ENCODE measurements at regions not wholly inside any gene's neighbourhood (a gene's known extent, or its start where the extent isn't known, plus 50 kb on each side); places are given as distances from the start of the nearest gene placed in this dataset.

GRCh38 chr1:198865319-198865718, 226.5 kb downstream of the PTPRC start:
- no peak for DNase-seq

- DNase-seq = no peak
Measured at GRCh38 chr1:198867182-198867581, 228.3 kb downstream of the PTPRC start.

- DNase-seq = no peak
Measured at GRCh38 chr1:198873696-198874230, 234.9 kb downstream of the PTPRC start.

- DNase-seq = peak; percentile 78
Measured at GRCh38 chr1:198876371-198876871, 237.6 kb downstream of the PTPRC start.

GRCh38 chr1:198878566-198878965, 239.7 kb downstream of the PTPRC start:
- no peak for DNase-seq

GRCh38 chr1:198879711-198880306, 241.0 kb downstream of the PTPRC start:
- DNase-seq = no peak

GRCh38 chr1:198880397-198880796, 241.6 kb downstream of the PTPRC start:
- no peak for DNase-seq

- no peak for DNase-seq
Measured at GRCh38 chr1:198880818-198881597, 242.2 kb downstream of the PTPRC start.

- DNase-seq = no peak
Measured at GRCh38 chr1:198883184-198883583, 244.3 kb downstream of the PTPRC start.

GRCh38 chr1:198887866-198888265, 249.0 kb downstream of the PTPRC start:
- DNase-seq = no peak

GRCh38 chr1:198888379-198888943, 249.6 kb downstream of the PTPRC start:
- no peak for DNase-seq

GRCh38 chr1:198889101-198889500, 250.3 kb downstream of the PTPRC start:
- no peak for DNase-seq

GRCh38 chr1:198889749-198890148, 250.9 kb downstream of the PTPRC start:
- DNase-seq = no peak

- no peak for DNase-seq
Measured at GRCh38 chr1:198890214-198890930, 251.5 kb downstream of the PTPRC start.

- peak; percentile 52 for DNase-seq
Measured at GRCh38 chr1:198892065-198892464, 253.2 kb downstream of the PTPRC start.

GRCh38 chr1:198893141-198893540, 254.3 kb downstream of the PTPRC start:
- no peak for DNase-seq

GRCh38 chr1:198893763-198894444, 255.1 kb downstream of the PTPRC start:
- no peak for DNase-seq

GRCh38 chr1:198901266-198901665, 262.4 kb downstream of the PTPRC start:
- no peak for DNase-seq

- DNase-seq = no peak
Measured at GRCh38 chr1:198902655-198903054, 263.8 kb downstream of the PTPRC start.

- DNase-seq = peak; percentile 72
Measured at GRCh38 chr1:198903203-198903602, 264.4 kb downstream of the PTPRC start.

GRCh38 chr1:198903621-198904020, 264.8 kb downstream of the PTPRC start:
- DNase-seq = no peak

- DNase-seq = no peak
Measured at GRCh38 chr1:198904321-198904720, 265.5 kb downstream of the PTPRC start.

Measured in eye (tissue), 1 donor.